ENCODE measurements at regions not wholly inside any gene's neighbourhood (a gene's known extent, or its start where the extent isn't known, plus 50 kb on each side); places are given as distances from the start of the nearest gene placed in this dataset.

- no peak for TF ChIP-seq POLR2A (IDR thresholded peaks at IDR 0.05; ENCODE audit: low read depth, low read length)
- no peak for DNase-seq (ENCODE audit: insufficient read length, low spot score)
- FAIRE-seq, result no peak
These were observed 98.6 kb upstream of the USP47 start for GRCh38 chr11:11743216-11743615.

GRCh38 chr11:11742486-11742885 is 99.3 kb upstream of the USP47 start:
- TF ChIP-seq POLR2A (IDR thresholded peaks at IDR 0.05; ENCODE audit: low read depth, low read length), result no peak
- FAIRE-seq (no peak), DNase-seq (ENCODE audit: insufficient read length, low spot score) (no peak)

DNA sequence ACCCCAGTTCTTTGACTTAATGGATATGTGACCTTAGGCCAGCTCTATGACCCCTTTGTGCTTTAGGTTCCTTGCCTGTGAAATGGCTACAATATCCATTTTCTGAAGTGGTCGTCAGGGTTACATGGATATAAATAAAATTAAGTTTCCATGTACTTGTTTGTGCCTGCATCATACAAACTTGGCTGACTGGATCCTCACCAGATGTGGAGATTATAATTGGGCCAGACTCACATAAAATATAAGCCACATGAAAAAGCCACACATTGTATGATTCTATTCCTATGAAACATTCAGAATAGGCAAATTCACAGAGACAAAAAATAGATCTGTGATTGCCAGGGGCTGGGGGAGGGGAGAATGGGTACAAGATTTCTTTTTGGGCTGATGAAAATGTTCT is 100.9 kb upstream of the USP47 start:
- DNase-seq (ENCODE audit: insufficient read length, low spot score), result no peak
- no peak for TF ChIP-seq POLR2A (IDR thresholded peaks at IDR 0.05; ENCODE audit: low read depth, low read length)
- no peak for FAIRE-seq

GRCh38 chr11:11740073-11740702 is 101.6 kb upstream of the USP47 start:
- no peak for DNase-seq (ENCODE audit: insufficient read length, low spot score)
- no peak for TF ChIP-seq POLR2A (IDR thresholded peaks at IDR 0.05; ENCODE audit: low read depth, low read length)
- FAIRE-seq, result no peak

DNA sequence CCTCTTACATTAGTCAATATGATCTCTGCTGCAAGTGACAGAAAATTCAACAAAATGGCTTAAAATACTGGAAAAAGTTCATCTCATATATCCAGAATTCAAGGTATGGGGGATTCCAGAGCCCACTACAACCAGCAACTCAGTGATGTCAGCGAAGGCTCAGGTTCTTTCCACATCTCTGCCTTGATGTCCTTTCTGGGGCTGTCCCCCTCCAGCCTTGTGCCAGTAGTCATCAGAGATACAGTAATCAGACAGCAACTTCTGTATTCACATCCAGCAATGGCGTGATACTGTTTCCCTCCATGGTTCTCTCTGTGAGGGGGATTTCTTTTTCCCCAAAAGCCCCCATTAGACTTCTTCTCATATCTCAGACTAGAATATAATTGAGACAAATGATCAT is 103.4 kb upstream of the USP47 start:
- no peak for FAIRE-seq
- TF ChIP-seq POLR2A (IDR thresholded peaks at IDR 0.05; ENCODE audit: low read depth, low read length), result no peak

GRCh38 chr11:11735586-11735985 is 106.2 kb upstream of the USP47 start:
- no peak for FAIRE-seq
- no peak for TF ChIP-seq POLR2A (IDR thresholded peaks at IDR 0.05; ENCODE audit: low read depth, low read length)
- no peak for DNase-seq (ENCODE audit: insufficient read length, low spot score)

More for the DNA sequence above, 103.4 kb upstream of the USP47 start:
- no peak for DNase-seq (ENCODE audit: insufficient read length, low spot score)

GRCh38 chr11:11733246-11733747 is 108.5 kb upstream of the USP47 start:
- FAIRE-seq (no peak), DNase-seq (ENCODE audit: insufficient read length, low spot score) (no peak)
- TF ChIP-seq POLR2A (IDR thresholded peaks at IDR 0.05; ENCODE audit: low read depth, low read length), result no peak

- no peak for DNase-seq (ENCODE audit: insufficient read length, low spot score)
- FAIRE-seq, result no peak
- no peak for TF ChIP-seq POLR2A (IDR thresholded peaks at IDR 0.05; ENCODE audit: low read depth, low read length)
These were observed 109.7 kb upstream of the USP47 start for GRCh38 chr11:11732116-11732515.

GRCh38 chr11:11731311-11732083 is 109.7 kb upstream of the GALNT18 start:
- peak; percentile 15 for FAIRE-seq
- no peak for TF ChIP-seq POLR2A (IDR thresholded peaks at IDR 0.05; ENCODE audit: low read depth, low read length)
- peak; percentile 52 for DNase-seq (ENCODE audit: insufficient read length, low spot score)

- DNase-seq (ENCODE audit: insufficient read length, low spot score), result no peak
- TF ChIP-seq POLR2A (IDR thresholded peaks at IDR 0.05; ENCODE audit: low read depth, low read length), result no peak
- FAIRE-seq, result no peak
These were observed 106.6 kb upstream of the GALNT18 start for GRCh38 chr11:11728386-11728785.

- DNase-seq (ENCODE audit: insufficient read length, low spot score) (no peak), FAIRE-seq (no peak)
- no peak for TF ChIP-seq POLR2A (IDR thresholded peaks at IDR 0.05; ENCODE audit: low read depth, low read length)
These were observed 103.6 kb upstream of the GALNT18 start for GRCh38 chr11:11725438-11725837.

- FAIRE-seq, result no peak
These were observed 103.2 kb upstream of the GALNT18 start for GRCh38 chr11:11724994-11725393.

GRCh38 chr11:11722861-11723260 is 101.1 kb upstream of the GALNT18 start:
- no peak for DNase-seq (ENCODE audit: insufficient read length, low spot score)
- FAIRE-seq, result no peak
- TF ChIP-seq POLR2A (IDR thresholded peaks at IDR 0.05; ENCODE audit: low read depth, low read length), result no peak

More at GRCh38 chr11:11724994-11725393, 103.2 kb upstream of the GALNT18 start:
- DNase-seq (ENCODE audit: insufficient read length, low spot score), result no peak
- no peak for TF ChIP-seq POLR2A (IDR thresholded peaks at IDR 0.05; ENCODE audit: low read depth, low read length)

GRCh38 chr11:11722246-11722645 is 100.4 kb upstream of the GALNT18 start:
- no peak for FAIRE-seq
- TF ChIP-seq POLR2A (IDR thresholded peaks at IDR 0.05; ENCODE audit: low read depth, low read length), result no peak
- no peak for DNase-seq (ENCODE audit: insufficient read length, low spot score)

GRCh38 chr11:11718511-11718910 is 96.7 kb upstream of the GALNT18 start:
- FAIRE-seq, result no peak
- no peak for TF ChIP-seq POLR2A (IDR thresholded peaks at IDR 0.05; ENCODE audit: low read depth, low read length)
- DNase-seq (ENCODE audit: insufficient read length, low spot score), result no peak

All from H54 (cell line).